Endometrial microvascular endothelial cells (primary cell): ENCODE measurements at regions not wholly inside any gene's neighbourhood (a gene's known extent, or its start where the extent isn't known, plus 50 kb on each side); places are given as distances from the start of the nearest gene placed in this dataset.

Source experiments
- in situ Hi-C: cut with HindIII; loops from 2 replicates; pipeline ENCODE4 v1.10.0; 2017; ENCODE audit warnings: low sequenced_read_pairs, low pct_unique_long_range_greater_than_20kb; ENCODE audit errors: inconsistent ontology term

GRCh38 chr3:152516216-152516615 lies 247.5 kb downstream of the MBNL1 start:
- in situ Hi-C loops = no loop called here

- in situ Hi-C loops = no loop called here
Observed at GRCh38 chr3:152517502-152517901, 248.8 kb downstream of the MBNL1 start.

GRCh38 chr3:152518346-152518745 lies 249.6 kb downstream of the MBNL1 start:
- in situ Hi-C loops = no loop called here

- in situ Hi-C loops = no loop called here
Observed at GRCh38 chr3:152519376-152519775, 250.6 kb downstream of the MBNL1 start.

- in situ Hi-C loops = no loop called here
Observed at GRCh38 chr3:152522036-152522435, 253.3 kb downstream of the MBNL1 start.

GRCh38 chr3:152524198-152525140 lies 255.7 kb downstream of the MBNL1 start:
- in situ Hi-C loops = loop anchor here (25.0 kb wide), 1 partner anchor 113 kb away; no protein-coding TSS in a partner anchor

GRCh38 chr3:152531717-152532116 lies 263.0 kb downstream of the MBNL1 start:
- in situ Hi-C loops = loop anchor here (25.0 kb wide), 1 partner anchor 106 kb away; no protein-coding TSS in a partner anchor

GRCh38 chr3:152538518-152538917 lies 269.8 kb downstream of the MBNL1 start:
- in situ Hi-C loops = loop anchor here (25.0 kb wide), 1 partner anchor 99 kb away; no protein-coding TSS in a partner anchor

GRCh38 chr3:152539191-152539764 lies 270.5 kb downstream of the MBNL1 start:
- in situ Hi-C loops = loop anchor here (25.0 kb wide), 1 partner anchor 98 kb away; no protein-coding TSS in a partner anchor

- in situ Hi-C loops = loop anchor here (25.0 kb wide), 1 partner anchor 97 kb away; no protein-coding TSS in a partner anchor
Observed at GRCh38 chr3:152540120-152540519, 271.4 kb downstream of the MBNL1 start.

GRCh38 chr3:152547153-152547552 lies 278.4 kb downstream of the MBNL1 start:
- in situ Hi-C loops = loop anchor here (25.0 kb wide), 1 partner anchor 90 kb away; no protein-coding TSS in a partner anchor

- in situ Hi-C loops = loop anchor here (25.0 kb wide), 1 partner anchor 88 kb away; no protein-coding TSS in a partner anchor
Observed at GRCh38 chr3:152549263-152549662, 280.5 kb downstream of the MBNL1 start.

- in situ Hi-C loops = no loop called here
Observed at GRCh38 chr3:152550284-152550683, 281.6 kb downstream of the MBNL1 start.

GRCh38 chr3:152554980-152555379 lies 280.0 kb upstream of the P2RY1 start:
- in situ Hi-C loops = no loop called here

GRCh38 chr3:152555666-152556291 lies 279.2 kb upstream of the P2RY1 start:
- in situ Hi-C loops = no loop called here

- in situ Hi-C loops = no loop called here
Observed at GRCh38 chr3:152556731-152557254, 278.1 kb upstream of the P2RY1 start.

- in situ Hi-C loops = no loop called here
Observed at GRCh38 chr3:152557302-152557999, 277.5 kb upstream of the P2RY1 start.

- in situ Hi-C loops = no loop called here
Observed at GRCh38 chr3:152558386-152558785, 276.5 kb upstream of the P2RY1 start.

GRCh38 chr3:152559246-152559645 lies 275.7 kb upstream of the P2RY1 start:
- in situ Hi-C loops = no loop called here
